NT2/D1 (cell line): ENCODE measurements at regions not wholly inside any gene's neighbourhood (a gene's known extent, or its start where the extent isn't known, plus 50 kb on each side); places are given as distances from the start of the nearest gene placed in this dataset.

ENCODE experiments used
- DNase-seq: peaks from one replicate; pipeline ENCODE4 v3.0.0-alpha.2; 2011; ENCODE audit warnings: low read depth, low spot score
- H3K27me3 ChIP-seq: 2 replicates; pipeline ENCODE4 v1.6.0; 2011; ENCODE audit warnings: mild to moderate bottlenecking; ENCODE audit not compliant: insufficient read length, insufficient read depth
- H3K36me3 ChIP-seq: 2 replicates; pipeline ENCODE4 v1.6.1; 2011; ENCODE audit warnings: mild to moderate bottlenecking, low read length, mixed read lengths; ENCODE audit not compliant: insufficient read depth, insufficient read length
- H3K4me1 ChIP-seq: 2 replicates; pipeline ENCODE4 v1.5.1; 2011; ENCODE audit not compliant: insufficient read depth, insufficient read length
- H3K4me3 ChIP-seq: 2 replicates; pipeline ENCODE4 v1.5.1; 2011; ENCODE audit warnings: low read depth; ENCODE audit not compliant: insufficient read length
- H3K9ac ChIP-seq: 2 replicates; pipeline ENCODE4 v1.6.0; 2011; ENCODE audit warnings: low read depth; ENCODE audit not compliant: insufficient read length
- H3K9me3 ChIP-seq: 2 replicates; pipeline ENCODE4 v1.5.1; 2011; ENCODE audit warnings: mild to moderate bottlenecking, low read length; ENCODE audit not compliant: insufficient read depth
- SUZ12 ChIP-seq: IDR thresholded peaks from 2 replicates; pipeline ENCODE4 v1.6.1; 2011; ENCODE audit not compliant: insufficient read length, insufficient read depth; ENCODE audit errors: extremely low read depth
- YY1 ChIP-seq: IDR thresholded peaks from 2 replicates; pipeline ENCODE4 v1.6.1; 2011; ENCODE audit not compliant: insufficient read length, insufficient read depth
- ZNF274 ChIP-seq: IDR thresholded peaks from 2 replicates; pipeline ENCODE4 v1.6.1; 2011; ENCODE audit warnings: mild to moderate bottlenecking, low read depth, low read length

GRCh38 chr15:77720655-77721054, 87.9 kb upstream of the LINGO1 start:
- TF ChIP-seq YY1 (no peak), ZNF274 (no peak), SUZ12 (no peak)
- Histone ChIP-seq H3K27me3 (peaks cover 10% of the 10 kb centered on the region), H3K9me3 (no peaks in the 10 kb centered on the region; the same call in 1 of the 2 replicates), H3K36me3 (no peaks in the 10 kb centered on the region), H3K4me3 (no peak overlapping the region), H3K4me1 (peaks cover 7% of the 10 kb centered on the region), H3K9ac (no peak overlapping the region)
- no peak for DNase-seq

GRCh38 chr15:77720173-77720572, 87.5 kb upstream of the LINGO1 start:
- Histone ChIP-seq H3K9ac (no peak overlapping the region), H3K9me3 (no peaks in the 10 kb centered on the region; the same call in 1 of the 2 replicates), H3K36me3 (no peaks in the 10 kb centered on the region), H3K4me3 (no peak overlapping the region), H3K27me3 (peaks cover 7% of the 10 kb centered on the region), H3K4me1 (peaks cover 7% of the 10 kb centered on the region)
- TF ChIP-seq SUZ12 (no peak), YY1 (no peak), ZNF274 (no peak)
- no peak for DNase-seq

- peaks cover 5% of the 10 kb centered on the region for H3K27me3 ChIP-seq
- no peaks in the 10 kb centered on the region for H3K36me3 ChIP-seq
- DNase-seq = no peak
- H3K9ac ChIP-seq = no peak overlapping the region
- no peak overlapping the region for H3K4me3 ChIP-seq
- H3K4me1 ChIP-seq = peaks cover 7% of the 10 kb centered on the region
- TF ChIP-seq YY1 (no peak), SUZ12 (no peak), ZNF274 (no peak)
- H3K9me3 ChIP-seq = no peaks in the 10 kb centered on the region; the same call in 1 of the 2 replicates
These were observed 86.7 kb upstream of the LINGO1 start for GRCh38 chr15:77719450-77719849.

- TF ChIP-seq ZNF274 (no peak), YY1 (no peak), SUZ12 (no peak)
- no peaks in the 10 kb centered on the region for H3K27me3 ChIP-seq
- H3K9ac ChIP-seq = no peak overlapping the region
- no peak for DNase-seq
- H3K36me3 ChIP-seq = no peaks in the 10 kb centered on the region
- no peak overlapping the region for H3K4me3 ChIP-seq
- H3K9me3 ChIP-seq = no peaks in the 10 kb centered on the region
- H3K4me1 ChIP-seq = peaks cover 2% of the 10 kb centered on the region
These were observed 84.8 kb upstream of the LINGO1 start for GRCh38 chr15:77717333-77717990.

- peaks cover 5% of the 10 kb centered on the region for H3K4me1 ChIP-seq
- H3K9ac ChIP-seq = no peak overlapping the region
- H3K27me3 ChIP-seq = no peaks in the 10 kb centered on the region
- TF ChIP-seq SUZ12 (no peak), ZNF274 (no peak), YY1 (no peak)
- no peak for DNase-seq
- H3K9me3 ChIP-seq = no peaks in the 10 kb centered on the region
- no peaks in the 10 kb centered on the region for H3K36me3 ChIP-seq
- no peak overlapping the region for H3K4me3 ChIP-seq
These were observed 84.1 kb upstream of the LINGO1 start for GRCh38 chr15:77716632-77717332.

GRCh38 chr15:77715860-77716259, 83.1 kb upstream of the LINGO1 start:
- Histone ChIP-seq H3K4me1 (peaks cover 5% of the 10 kb centered on the region), H3K9me3 (no peaks in the 10 kb centered on the region), H3K36me3 (no peaks in the 10 kb centered on the region), H3K27me3 (no peaks in the 10 kb centered on the region), H3K4me3 (no peak overlapping the region), H3K9ac (no peak overlapping the region)
- DNase-seq = no peak
- TF ChIP-seq YY1 (no peak), SUZ12 (no peak), ZNF274 (no peak)

- Histone ChIP-seq H3K36me3 (no peaks in the 10 kb centered on the region), H3K4me1 (peaks cover 5% of the 10 kb centered on the region), H3K9ac (no peak overlapping the region), H3K27me3 (no peaks in the 10 kb centered on the region), H3K9me3 (no peaks in the 10 kb centered on the region), H3K4me3 (no peak overlapping the region)
- DNase-seq = no peak
- TF ChIP-seq YY1 = no peak
- no peak for TF ChIP-seq SUZ12
- no peak for TF ChIP-seq ZNF274
These were observed 82.3 kb upstream of the LINGO1 start for GRCh38 chr15:77715051-77715450.

- Histone ChIP-seq H3K9me3 (no peaks in the 10 kb centered on the region), H3K4me3 (no peak overlapping the region), H3K27me3 (no peaks in the 10 kb centered on the region), H3K36me3 (no peaks in the 10 kb centered on the region), H3K9ac (no peak overlapping the region), H3K4me1 (peaks cover 5% of the 10 kb centered on the region)
- no peak for DNase-seq
- no peak for TF ChIP-seq ZNF274
These were observed 81.8 kb upstream of the LINGO1 start for GRCh38 chr15:77714555-77714954.
